ENCODE measurements at regions not wholly inside any gene's neighbourhood (a gene's known extent, or its start where the extent isn't known, plus 50 kb on each side); places are given as distances from the start of the nearest gene placed in this dataset.
A peak's percentile ranks its signal among the peaks of the same experiment; 100 is the strongest.

DNA sequence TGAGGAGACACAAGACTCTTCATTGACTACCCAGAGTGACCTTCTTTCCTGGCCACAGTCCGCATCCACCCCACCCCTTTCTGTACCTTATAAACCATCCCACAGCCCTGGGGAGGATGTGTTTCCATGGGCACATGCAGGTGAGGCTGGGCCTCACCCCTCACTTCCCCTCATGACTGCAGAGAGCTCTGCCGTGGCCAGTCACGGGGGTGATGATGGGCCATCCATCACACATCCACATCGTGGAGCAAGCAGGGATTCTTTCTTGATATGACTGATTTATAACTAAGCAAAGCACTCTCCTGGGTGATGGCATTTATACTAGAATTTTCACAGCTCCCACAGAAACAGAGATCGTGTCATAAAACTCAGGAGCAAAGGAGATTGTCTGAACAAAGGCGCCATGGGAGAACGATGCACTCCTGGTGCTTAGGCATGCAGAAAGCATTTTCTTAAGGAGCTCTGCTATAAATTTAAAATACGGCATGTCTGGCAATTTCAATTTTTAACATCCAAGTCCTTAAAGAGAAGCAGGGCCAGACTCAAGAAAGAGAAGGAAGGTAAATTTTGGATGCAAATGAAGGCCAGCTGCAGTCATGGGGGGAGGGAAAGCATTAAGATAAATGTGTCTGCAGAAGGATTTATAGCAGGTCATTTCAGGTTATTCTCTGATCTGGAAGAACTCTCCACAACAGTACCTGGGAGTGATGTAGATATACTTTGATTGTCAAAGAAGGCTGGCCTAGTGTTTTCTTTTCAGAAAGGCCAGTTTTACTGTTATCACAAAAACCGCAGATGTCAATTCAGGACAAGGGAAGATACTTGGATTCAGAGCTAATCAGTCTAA lies 777.0 kb downstream of the C6orf118 start:
- ATAC-seq (ENCODE audit: low read depth in 2 of 2), result no peak
- Mint-ChIP-seq H3K36me3 (no peaks in the 10 kb centered on the region), H3K9me3 (peaks cover 0 to 13% (median 4%) of the 10 kb centered on the region in 7 donors), H3K27ac (no peak overlapping the region), H3K27me3 (no peaks in the 10 kb centered on the region), H3K4me1 (no peaks in the 10 kb centered on the region), H3K4me3 (no peak overlapping the region)
- DNase-seq, result no peak

DNA sequence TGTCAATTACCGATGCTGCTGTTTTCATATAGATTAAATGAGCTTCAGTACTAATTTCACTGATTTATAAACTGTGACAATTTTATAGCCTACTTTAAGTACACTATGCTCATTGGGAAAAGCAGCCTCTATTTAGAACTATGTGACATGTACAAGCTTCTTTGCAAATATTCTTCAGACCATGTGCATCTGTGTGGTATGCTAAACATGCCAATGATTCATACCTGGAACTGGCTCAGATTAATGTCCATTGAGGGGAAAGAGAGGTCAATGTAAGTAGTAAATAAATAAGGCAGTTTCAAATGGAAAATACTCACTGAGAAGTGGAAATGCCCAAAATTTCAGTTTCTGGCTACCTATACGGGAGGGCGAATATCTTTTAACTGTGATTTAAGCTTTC lies 777.7 kb downstream of the C6orf118 start:
- no peak for DNase-seq
- Mint-ChIP-seq H3K4me3 (no peak overlapping the region), H3K27me3 (no peaks in the 10 kb centered on the region)

DNA sequence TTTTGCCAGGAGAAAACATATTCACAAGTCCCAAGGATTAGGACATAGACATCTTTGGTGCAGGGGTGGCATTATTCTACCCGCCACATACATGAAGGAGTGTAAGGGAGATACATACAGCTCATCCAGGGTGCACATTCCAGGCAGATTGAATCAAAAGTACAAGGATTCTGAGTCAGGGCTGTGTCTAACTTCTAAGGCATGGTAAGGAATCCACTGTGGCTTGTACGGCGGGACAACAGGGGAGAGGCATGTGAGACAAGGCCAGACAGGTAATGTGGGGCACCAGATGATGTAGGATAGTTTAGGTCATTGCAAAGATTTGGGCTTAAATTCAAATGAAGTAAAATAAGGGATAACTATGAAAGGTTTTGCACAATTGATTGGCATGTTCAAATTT lies 780.9 kb downstream of the C6orf118 start:
- ATAC-seq (ENCODE audit: low read depth in 2 of 2) (no peak), DNase-seq (no peak)
- Mint-ChIP-seq H3K4me3 (no peak overlapping the region), H3K4me1 (no peaks in the 10 kb centered on the region), H3K9me3 (peaks cover 0 to 23% (median 16%) of the 10 kb centered on the region in 7 donors), H3K27ac (no peak overlapping the region), H3K36me3 (no peaks in the 10 kb centered on the region), H3K27me3 (no peaks in the 10 kb centered on the region)

More for the DNA sequence above, 777.7 kb downstream of the C6orf118 start:
- Mint-ChIP-seq H3K27ac (no peak overlapping the region), H3K9me3 (peaks cover 0 to 13% (median 4%) of the 10 kb centered on the region in 7 donors), H3K4me1 (no peaks in the 10 kb centered on the region), H3K36me3 (no peaks in the 10 kb centered on the region)
- no peak for ATAC-seq (ENCODE audit: low read depth in 2 of 2)

DNA sequence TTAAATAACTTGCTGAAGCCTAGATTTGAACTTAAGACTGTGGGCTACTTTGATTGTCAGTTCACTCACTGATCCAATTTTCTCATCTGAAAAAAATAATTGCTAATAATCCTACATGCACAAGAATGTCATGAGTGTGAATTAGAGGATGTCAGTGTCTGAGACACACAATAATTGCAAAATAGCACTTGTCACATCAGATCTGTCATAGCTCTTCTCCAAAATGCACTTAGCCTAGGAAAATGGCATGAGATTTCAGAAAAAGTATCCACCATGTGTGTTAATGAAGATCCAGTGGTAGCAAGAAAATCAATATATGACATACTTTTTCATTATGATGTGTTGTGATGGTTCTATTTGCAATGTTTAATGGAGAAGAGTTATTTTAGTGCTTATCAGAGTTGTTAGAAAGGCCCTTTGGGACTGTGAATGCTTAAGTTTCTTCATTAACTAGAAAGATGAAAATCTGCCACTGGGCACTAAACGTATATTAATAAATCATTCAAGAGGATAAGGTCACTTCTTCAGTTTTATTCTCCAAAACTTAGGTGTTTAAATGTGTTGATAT lies 786.2 kb downstream of the C6orf118 start:
- Mint-ChIP-seq H3K4me3 (no peak overlapping the region), H3K27me3 (no peaks in the 10 kb centered on the region), H3K27ac (no peak overlapping the region), H3K36me3 (no peaks in the 10 kb centered on the region), H3K4me1 (no peaks in the 10 kb centered on the region), H3K9me3 (peaks cover 5 to 35% (median 16%) of the 10 kb centered on the region in 7 donors)
- ATAC-seq (ENCODE audit: low read depth in 2 of 2), result no peak
- no peak for DNase-seq

DNA sequence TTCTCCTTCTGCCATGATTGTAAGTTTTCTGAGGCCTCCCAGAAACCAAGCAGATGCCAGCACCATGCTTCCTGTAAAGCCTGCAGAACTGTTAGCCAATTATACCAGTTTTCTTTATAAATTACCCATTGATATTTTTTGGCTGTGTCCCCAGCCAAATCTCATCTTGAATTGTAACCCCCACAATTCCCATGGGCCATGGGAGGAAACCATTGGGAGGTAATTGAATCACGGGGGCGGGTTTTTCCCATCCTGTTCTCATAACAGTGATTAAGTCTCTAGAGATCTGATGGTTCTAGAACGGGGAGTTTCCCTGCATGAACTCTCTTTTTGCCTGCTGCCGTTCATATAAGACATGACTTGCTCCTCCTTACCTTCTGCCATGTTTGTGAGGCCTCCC lies 788.5 kb downstream of the C6orf118 start:
- Mint-ChIP-seq H3K27ac (no peak overlapping the region), H3K9me3 (peaks cover 5 to 24% (median 16%) of the 10 kb centered on the region in 7 donors), H3K36me3 (no peaks in the 10 kb centered on the region), H3K27me3 (no peaks in the 10 kb centered on the region), H3K4me1 (no peaks in the 10 kb centered on the region), H3K4me3 (no peak overlapping the region)
- DNase-seq (no peak), ATAC-seq (ENCODE audit: low read depth in 2 of 2) (no peak)

DNA sequence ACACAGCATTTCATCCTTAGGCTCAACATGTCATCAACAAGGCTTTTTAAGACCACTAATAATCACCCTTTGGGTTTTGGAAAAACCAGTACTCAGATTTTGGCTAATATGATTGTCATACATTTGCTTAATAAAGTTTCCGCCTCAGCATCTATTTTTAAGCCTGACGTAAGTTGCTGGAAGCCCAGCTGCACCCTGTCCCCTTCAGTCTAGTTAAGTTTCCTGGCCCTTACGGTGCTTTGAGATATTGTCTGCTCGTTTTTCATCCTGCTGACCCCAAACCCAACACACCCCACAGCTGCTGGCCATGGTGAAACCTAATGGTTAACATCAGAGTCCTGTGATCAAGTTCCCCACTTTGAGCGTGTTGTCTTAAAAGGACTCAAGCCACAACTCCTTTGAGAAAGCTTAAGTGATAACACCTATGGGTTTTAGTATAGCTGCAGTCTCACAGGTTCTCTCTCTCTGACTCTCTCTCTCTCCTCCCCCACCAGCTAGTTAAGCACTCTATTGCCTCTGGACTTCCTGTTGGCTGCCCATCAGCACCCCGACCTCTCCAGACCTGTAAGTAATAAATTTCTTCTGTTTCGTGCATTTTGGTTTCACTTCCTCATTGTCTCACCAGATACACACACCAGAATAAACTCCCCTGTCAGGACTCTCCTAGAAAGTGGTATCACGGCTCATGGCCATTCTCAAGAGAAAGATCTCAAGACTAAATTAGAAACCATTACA lies 802.0 kb downstream of the C6orf118 start:
- DNase-seq (no peak), ATAC-seq (ENCODE audit: low read depth in 2 of 2) (no peak)
- Mint-ChIP-seq H3K4me1 (no peaks in the 10 kb centered on the region), H3K36me3 (peaks cover 0 to 8% of the 10 kb centered on the region in 2 donors), H3K27ac (no peak overlapping the region), H3K4me3 (no peak overlapping the region), H3K27me3 (no peaks in the 10 kb centered on the region), H3K9me3 (peaks cover 4 to 28% (median 13%) of the 10 kb centered on the region in 7 donors)

DNA sequence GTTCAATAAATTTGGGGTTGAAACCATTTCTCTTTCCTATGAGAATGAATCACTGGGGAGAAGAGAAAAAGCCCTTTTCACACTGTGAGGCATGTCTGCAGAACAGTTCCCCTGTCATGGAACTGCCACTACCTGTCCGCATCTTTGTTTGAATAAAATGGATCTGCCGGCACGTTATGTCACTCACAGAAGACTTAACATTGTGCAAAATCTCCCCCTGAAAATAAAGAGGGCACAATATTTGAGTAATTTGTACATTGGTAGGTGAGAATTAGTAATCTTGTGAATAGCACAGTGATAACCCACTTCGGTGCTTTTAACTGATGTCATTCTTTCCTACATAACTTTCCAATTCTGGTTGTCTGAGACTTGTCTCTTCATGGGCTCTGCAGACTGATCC lies 804.0 kb downstream of the C6orf118 start:
- no peak for DNase-seq
- Mint-ChIP-seq H3K36me3 (peaks cover 0 to 8% of the 10 kb centered on the region in 2 donors), H3K4me1 (no peaks in the 10 kb centered on the region), H3K4me3 (no peak overlapping the region), H3K9me3 (peaks cover 4 to 19% (median 9%) of the 10 kb centered on the region in 7 donors), H3K27ac (no peak overlapping the region), H3K27me3 (no peaks in the 10 kb centered on the region)
- ATAC-seq (ENCODE audit: low read depth in 2 of 2), result no peak

DNA sequence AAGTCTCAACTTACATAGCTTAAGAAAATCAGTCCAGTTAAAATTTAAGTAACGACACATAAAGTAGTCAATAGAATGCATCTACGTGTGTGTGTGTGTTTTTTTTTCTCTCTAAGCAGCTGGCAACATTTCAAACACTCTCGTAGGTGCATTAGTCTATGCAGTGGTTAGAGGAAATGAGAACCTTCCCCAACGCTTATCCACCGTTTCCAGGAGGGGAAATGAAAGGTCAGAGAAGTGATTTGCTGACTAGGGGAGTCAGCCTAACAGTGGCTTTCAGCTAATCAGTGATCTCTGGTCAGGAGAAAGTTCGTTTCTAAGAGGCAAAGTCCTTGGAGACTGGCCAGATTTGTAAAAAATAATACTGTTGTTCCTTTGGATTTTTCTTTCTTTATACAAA lies 806.6 kb downstream of the C6orf118 start:
- Mint-ChIP-seq H3K27me3 (no peaks in the 10 kb centered on the region), H3K4me3 (no peak overlapping the region), H3K27ac (no peak overlapping the region), H3K9me3 (peaks cover 4 to 14% (median 9%) of the 10 kb centered on the region in 7 donors), H3K36me3 (peaks cover 0 to 7% of the 10 kb centered on the region in 2 donors), H3K4me1 (no peaks in the 10 kb centered on the region)
- no peak for ATAC-seq (ENCODE audit: low read depth in 2 of 2)
- no peak for DNase-seq

DNA sequence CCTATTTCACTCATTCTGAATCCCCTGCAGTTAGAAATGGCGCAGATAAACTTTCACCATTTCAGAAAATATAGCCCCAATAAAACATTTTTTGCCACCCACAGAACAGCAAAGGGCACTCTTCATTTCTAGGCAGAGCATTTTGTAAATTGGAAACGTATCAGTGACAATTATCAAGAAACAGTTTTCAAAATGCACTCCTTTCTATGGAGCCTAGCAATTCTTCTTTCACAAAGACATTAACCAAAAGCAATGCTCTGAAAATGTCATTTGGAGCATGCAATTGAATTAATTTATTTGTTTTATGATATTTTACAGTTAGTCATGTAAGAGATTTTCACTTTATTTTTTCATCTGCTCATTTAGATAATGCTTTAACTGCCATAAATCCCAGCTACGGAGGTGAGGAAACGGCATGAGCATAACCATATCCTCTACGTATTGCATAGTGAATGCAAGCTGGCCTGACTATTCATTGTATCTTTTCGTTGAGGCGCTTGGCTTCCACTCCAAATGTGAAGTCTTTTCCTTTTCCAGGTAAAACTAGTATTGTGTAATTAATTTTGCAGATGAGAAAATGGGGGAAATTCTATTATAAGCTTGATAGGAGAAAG lies 813.4 kb downstream of the C6orf118 start:
- no peak for ATAC-seq (ENCODE audit: low read depth in 2 of 2)
- no peak for DNase-seq
- H3K4me1 Mint-ChIP-seq, result no peaks in the 10 kb centered on the region
- H3K27me3 Mint-ChIP-seq, result no peaks in the 10 kb centered on the region
- H3K9me3 Mint-ChIP-seq, result peaks cover 2 to 12% (median 6%) of the 10 kb centered on the region in 7 donors
- no peak overlapping the region for H3K27ac Mint-ChIP-seq
- H3K4me3 Mint-ChIP-seq, result peak overlapping the region in 1 of 8 donors; percentile 64
- no peaks in the 10 kb centered on the region for H3K36me3 Mint-ChIP-seq

DNA sequence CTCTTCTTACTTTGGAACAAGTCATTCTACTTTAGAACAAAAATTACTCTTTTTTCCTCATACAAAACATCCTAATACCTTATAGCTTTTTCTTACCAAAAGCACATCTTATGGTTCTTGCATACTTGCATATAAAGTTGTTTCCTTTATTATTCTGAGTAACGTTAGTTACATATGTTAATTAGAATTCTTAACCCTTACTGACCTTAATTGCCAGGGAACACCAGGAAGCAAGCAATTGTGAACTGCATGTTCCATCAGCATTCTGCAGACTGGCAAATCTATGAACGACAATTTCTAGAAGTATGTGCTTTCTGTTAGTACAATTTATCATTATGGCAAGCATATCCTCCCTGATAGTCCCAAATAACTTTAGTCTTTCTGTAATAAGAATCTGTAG lies 831.0 kb downstream of the C6orf118 start:
- Mint-ChIP-seq H3K27me3 (no peaks in the 10 kb centered on the region), H3K4me1 (no peaks in the 10 kb centered on the region), H3K9me3 (peaks cover 4 to 23% (median 8%) of the 10 kb centered on the region in 7 donors), H3K4me3 (no peak overlapping the region), H3K27ac (no peak overlapping the region), H3K36me3 (no peaks in the 10 kb centered on the region)
- no peak for ATAC-seq (ENCODE audit: low read depth in 2 of 2)
- DNase-seq, result no peak

DNA sequence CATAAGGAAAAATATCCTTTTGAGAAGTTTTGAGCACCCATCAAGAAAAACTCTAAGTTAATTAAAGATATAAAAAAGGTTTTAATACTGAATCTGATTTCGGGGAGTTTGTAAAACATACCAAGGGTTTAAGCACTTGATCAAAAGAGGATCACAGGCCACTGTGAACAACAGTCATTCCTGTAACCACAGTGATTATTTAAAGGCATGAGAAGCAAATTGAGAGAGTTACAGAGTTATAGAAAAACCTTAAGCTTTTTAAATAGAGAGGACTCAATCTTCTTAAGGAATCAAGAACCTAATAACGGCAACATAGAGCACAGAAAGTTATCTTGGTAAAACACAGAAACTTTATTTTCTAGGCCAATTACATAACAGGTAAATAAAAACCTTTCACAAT lies 831.6 kb downstream of the C6orf118 start:
- ATAC-seq (ENCODE audit: low read depth in 2 of 2), result no peak

DNA sequence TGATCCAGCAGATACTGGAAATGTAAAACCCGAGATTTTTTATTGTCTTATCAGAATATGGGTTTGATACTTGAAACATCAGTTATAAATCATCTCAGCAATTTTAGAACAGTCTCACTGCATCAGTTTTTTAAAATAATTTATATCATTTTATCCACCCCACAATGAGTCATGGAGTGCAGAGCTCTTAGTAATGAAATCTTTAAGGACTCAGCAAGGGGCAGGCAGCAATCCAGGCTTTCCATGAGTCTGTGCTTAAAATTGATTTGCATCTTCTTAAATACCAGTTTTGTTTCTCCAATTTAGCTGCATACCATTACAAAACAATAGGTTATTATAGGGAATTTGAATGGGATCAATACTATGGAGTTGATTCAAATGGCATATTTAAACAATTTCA lies 832.3 kb downstream of the C6orf118 start:
- H3K9me3 Mint-ChIP-seq, result peaks cover 0 to 11% (median 4%) of the 10 kb centered on the region in 7 donors

More for the DNA sequence above, 831.6 kb downstream of the C6orf118 start:
- DNase-seq, result no peak
- Mint-ChIP-seq H3K4me1 (no peaks in the 10 kb centered on the region), H3K27ac (no peak overlapping the region), H3K36me3 (no peaks in the 10 kb centered on the region), H3K4me3 (no peak overlapping the region), H3K9me3 (peaks cover 1 to 17% (median 8%) of the 10 kb centered on the region in 7 donors), H3K27me3 (no peaks in the 10 kb centered on the region)

DNA sequence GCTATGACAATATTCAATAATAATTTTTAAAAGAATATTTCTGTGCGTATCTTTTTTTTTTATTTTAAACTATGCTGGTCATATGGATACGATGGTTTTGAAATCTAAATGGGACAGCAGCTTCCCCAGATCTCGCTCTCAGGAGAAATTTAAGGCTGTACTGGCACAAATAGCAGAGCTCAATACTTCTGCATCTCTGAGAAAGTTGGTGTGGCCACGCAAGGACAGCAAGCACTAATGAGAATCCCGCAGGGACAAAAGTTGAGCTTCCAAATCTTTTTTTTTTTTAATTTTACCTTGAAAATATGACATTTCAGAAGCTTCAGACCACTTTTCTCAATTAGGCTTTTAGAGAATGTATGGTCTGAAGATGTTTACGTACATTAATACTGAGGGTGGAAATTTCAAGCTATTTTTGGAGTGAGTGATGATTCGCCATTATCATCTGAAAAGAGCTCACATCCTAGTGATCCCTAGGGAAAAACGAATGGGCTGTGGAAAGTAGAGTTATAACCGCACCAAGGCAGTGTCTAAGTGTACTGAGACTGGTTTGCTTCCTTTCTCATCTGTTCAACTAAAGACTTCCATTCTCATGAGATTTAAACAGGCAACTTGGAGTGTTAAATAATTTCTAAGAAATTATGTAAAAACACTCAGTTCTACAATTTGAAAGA lies 840.0 kb downstream of the C6orf118 start:
- Mint-ChIP-seq H3K36me3 (no peaks in the 10 kb centered on the region), H3K9me3 (peaks cover 0 to 12% (median 4%) of the 10 kb centered on the region in 7 donors), H3K27me3 (no peaks in the 10 kb centered on the region), H3K27ac (no peak overlapping the region), H3K4me3 (no peak overlapping the region), H3K4me1 (no peaks in the 10 kb centered on the region)
- ATAC-seq (ENCODE audit: low read depth in 2 of 2) (no peak), DNase-seq (no peak)

More for the DNA sequence above, 832.3 kb downstream of the C6orf118 start:
- Mint-ChIP-seq H3K4me1 (no peaks in the 10 kb centered on the region), H3K27me3 (no peaks in the 10 kb centered on the region), H3K27ac (no peak overlapping the region), H3K36me3 (no peaks in the 10 kb centered on the region), H3K4me3 (no peak overlapping the region)
- ATAC-seq (ENCODE audit: low read depth in 2 of 2) (no peak), DNase-seq (no peak)
